Progenitor cell of endocrine pancreas (in vitro differentiated cells): ENCODE measurements at regions not wholly inside any gene's neighbourhood (a gene's known extent, or its start where the extent isn't known, plus 50 kb on each side); places are given as distances from the start of the nearest gene placed in this dataset.

ENCODE experiments used
- DNase-seq: peaks from one replicate; pipeline ENCODE4 v3.0.0; 2021; ENCODE audit warnings: low spot score; ENCODE audit not compliant: unreplicated experiment
- H3K27ac Mint-ChIP-seq: 2 replicates; pipeline ENCODE4 v1.8.0; 2021; ENCODE audit warnings: mild to moderate bottlenecking, moderate library complexity, mixed read lengths
- H3K27me3 Mint-ChIP-seq: 2 replicates; pipeline ENCODE4 v1.8.0; 2021; ENCODE audit warnings: mixed read lengths
- H3K36me3 Mint-ChIP-seq: 2 replicates; pipeline ENCODE4 v1.8.0; 2022; ENCODE audit warnings: mixed read lengths; ENCODE audit not compliant: insufficient read depth
- H3K4me1 Mint-ChIP-seq: 2 replicates; pipeline ENCODE4 v1.8.0; 2021; ENCODE audit warnings: low read depth, mixed read lengths
- H3K4me3 Mint-ChIP-seq: 2 replicates; pipeline ENCODE4 v1.8.0; 2021; ENCODE audit warnings: low read depth, mild to moderate bottlenecking, moderate library complexity, mixed read lengths
- H3K9me3 Mint-ChIP-seq: 2 replicates; pipeline ENCODE4 v1.8.0; 2021; ENCODE audit warnings: low read depth, mixed read lengths
- TF ChIP-seq, protein P1 (sequence below): fragments of 200-600 bp; sonication (generic); IDR thresholded peaks from one replicate; pipeline ENCODE4 v1.5.0; 2021; ENCODE audit warnings: antibody characterized with exemption, mild to moderate bottlenecking; ENCODE audit not compliant: unreplicated experiment

DNA sequence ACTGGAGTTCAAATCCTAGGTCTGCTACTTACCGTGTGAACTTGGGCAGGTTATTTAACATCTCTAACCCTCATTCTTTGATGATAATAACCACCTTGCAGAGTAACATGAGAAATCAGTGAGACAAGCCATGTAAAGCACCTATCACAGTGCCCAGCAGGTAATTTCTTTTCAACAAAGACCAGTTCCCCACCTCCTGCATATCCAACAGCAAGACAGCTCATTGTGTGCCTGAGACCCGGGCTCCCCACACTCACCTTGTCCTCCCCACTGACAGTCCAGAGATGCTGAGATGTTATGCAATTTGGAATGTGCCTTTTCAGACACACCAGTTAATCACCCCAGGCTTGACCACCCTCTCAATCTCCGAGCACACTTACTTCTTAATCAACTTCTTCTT is 367.6 kb upstream of the DAB1 start:
- Mint-ChIP-seq H3K9me3 (no peaks in the 10 kb centered on the region), H3K27ac (no peak overlapping the region), H3K4me1 (peaks cover 2% of the 10 kb centered on the region), H3K36me3 (no peaks in the 10 kb centered on the region), H3K4me3 (no peak overlapping the region), H3K27me3 (peaks cover 19% of the 10 kb centered on the region)
- TF ChIP-seq, protein P1, sequence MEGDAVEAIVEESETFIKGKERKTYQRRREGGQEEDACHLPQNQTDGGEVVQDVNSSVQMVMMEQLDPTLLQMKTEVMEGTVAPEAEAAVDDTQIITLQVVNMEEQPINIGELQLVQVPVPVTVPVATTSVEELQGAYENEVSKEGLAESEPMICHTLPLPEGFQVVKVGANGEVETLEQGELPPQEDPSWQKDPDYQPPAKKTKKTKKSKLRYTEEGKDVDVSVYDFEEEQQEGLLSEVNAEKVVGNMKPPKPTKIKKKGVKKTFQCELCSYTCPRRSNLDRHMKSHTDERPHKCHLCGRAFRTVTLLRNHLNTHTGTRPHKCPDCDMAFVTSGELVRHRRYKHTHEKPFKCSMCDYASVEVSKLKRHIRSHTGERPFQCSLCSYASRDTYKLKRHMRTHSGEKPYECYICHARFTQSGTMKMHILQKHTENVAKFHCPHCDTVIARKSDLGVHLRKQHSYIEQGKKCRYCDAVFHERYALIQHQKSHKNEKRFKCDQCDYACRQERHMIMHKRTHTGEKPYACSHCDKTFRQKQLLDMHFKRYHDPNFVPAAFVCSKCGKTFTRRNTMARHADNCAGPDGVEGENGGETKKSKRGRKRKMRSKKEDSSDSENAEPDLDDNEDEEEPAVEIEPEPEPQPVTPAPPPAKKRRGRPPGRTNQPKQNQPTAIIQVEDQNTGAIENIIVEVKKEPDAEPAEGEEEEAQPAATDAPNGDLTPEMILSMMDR = no peak
- no peak for DNase-seq

DNA sequence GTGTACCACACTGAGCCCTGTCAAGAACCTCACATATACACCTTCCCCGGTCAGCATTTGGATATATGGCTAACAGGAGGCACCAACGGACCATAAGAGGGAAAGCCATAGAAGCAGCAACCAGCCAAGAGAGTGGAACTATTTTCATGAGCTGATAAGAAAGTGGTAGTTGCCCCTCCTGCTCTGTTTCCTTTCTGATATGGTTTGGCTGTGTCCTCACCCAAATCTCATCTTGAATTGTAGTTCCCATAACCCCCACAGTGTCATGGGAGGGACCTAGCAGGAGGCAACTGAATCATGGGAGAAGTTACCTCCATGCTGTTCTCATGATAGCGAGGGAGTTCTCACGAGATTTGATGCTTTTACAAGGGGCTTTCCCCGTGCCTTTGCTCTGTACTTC is 366.1 kb upstream of the DAB1 start:
- peaks cover 2% of the 10 kb centered on the region for H3K4me1 Mint-ChIP-seq
- H3K27me3 Mint-ChIP-seq = peaks cover 19% of the 10 kb centered on the region
- no peaks in the 10 kb centered on the region for H3K36me3 Mint-ChIP-seq
- DNase-seq = no peak
- TF ChIP-seq, protein P1 = no peak
- no peak overlapping the region for H3K4me3 Mint-ChIP-seq
- no peak overlapping the region for H3K27ac Mint-ChIP-seq
- H3K9me3 Mint-ChIP-seq = no peaks in the 10 kb centered on the region

DNA sequence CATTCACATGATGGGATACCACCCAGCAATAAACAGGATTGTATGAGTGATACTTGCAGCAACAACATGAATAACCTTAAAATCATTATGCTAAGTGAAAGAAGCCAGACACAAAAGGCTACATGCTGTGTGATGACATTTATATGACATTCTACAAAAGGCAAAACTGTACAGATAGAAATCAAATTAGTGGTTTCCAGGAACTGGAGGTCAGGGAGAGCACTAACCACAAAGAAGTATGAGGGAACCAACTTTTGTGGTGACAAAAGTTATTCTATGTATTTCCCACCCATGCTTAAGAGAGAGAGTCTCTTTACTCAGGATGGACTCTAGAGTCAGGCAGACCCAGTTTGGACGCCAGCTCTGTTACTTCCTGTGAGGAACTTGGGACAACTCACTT is 364.5 kb upstream of the DAB1 start:
- H3K4me3 Mint-ChIP-seq = no peak overlapping the region
- H3K36me3 Mint-ChIP-seq = no peaks in the 10 kb centered on the region
- no peak for DNase-seq
- TF ChIP-seq, protein P1 = no peak
- H3K27me3 Mint-ChIP-seq = peaks cover 16% of the 10 kb centered on the region
- H3K9me3 Mint-ChIP-seq = no peaks in the 10 kb centered on the region
- H3K27ac Mint-ChIP-seq = no peak overlapping the region
- no peaks in the 10 kb centered on the region for H3K4me1 Mint-ChIP-seq

DNA sequence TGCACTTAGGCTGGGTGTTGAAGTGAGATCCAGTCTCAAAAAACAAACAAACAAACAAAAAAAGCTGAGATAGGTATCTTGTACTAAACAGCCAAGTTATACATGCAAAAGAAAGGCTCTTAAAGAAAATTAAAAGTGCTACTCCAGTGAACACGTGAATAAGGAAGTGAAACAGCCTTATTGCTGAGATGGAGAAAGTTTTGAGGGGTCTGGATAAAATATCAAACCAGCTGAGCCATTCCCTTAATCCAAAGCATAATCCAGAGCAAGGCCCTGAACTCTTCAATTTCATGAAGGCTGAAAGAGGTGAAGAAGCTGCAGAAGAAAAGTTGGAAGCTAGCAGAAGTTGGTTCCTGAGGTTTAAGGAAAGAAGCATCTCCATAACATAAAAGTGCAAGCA is 360.5 kb upstream of the DAB1 start:
- Mint-ChIP-seq H3K4me1 (no peaks in the 10 kb centered on the region), H3K4me3 (no peak overlapping the region), H3K36me3 (no peaks in the 10 kb centered on the region), H3K27me3 (no peaks in the 10 kb centered on the region), H3K9me3 (no peaks in the 10 kb centered on the region), H3K27ac (no peak overlapping the region)
- TF ChIP-seq, protein P1 = no peak
- no peak for DNase-seq

DNA sequence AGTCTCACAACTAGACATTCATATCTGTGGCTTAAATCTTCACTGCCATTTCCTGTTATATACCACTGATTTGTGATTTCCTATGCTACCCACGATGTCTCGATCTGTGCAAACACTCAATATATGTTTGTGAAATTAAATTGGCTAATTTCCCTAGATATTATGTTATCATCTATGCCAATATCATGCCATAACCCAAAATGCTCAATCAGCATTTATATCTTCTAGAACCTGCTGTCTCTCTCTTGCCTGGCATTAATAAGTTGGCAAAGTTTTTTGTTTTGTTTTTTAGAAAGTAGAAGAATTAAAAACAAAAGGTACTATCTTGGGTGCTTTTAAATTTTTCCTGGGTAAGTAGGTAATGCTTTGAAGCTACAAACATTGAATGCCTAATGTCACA is 358.5 kb upstream of the DAB1 start:
- H3K27me3 Mint-ChIP-seq = no peaks in the 10 kb centered on the region
- no peak overlapping the region for H3K27ac Mint-ChIP-seq
- H3K4me1 Mint-ChIP-seq = no peaks in the 10 kb centered on the region
- no peak overlapping the region for H3K4me3 Mint-ChIP-seq
- no peaks in the 10 kb centered on the region for H3K36me3 Mint-ChIP-seq
- DNase-seq = no peak
- H3K9me3 Mint-ChIP-seq = no peaks in the 10 kb centered on the region
- TF ChIP-seq, protein P1 = no peak
